ELR (cell line): ENCODE measurements at regions not wholly inside any gene's neighbourhood (a gene's known extent, or its start where the extent isn't known, plus 50 kb on each side); places are given as distances from the start of the nearest gene placed in this dataset.

ENCODE experiments used
- DNase-seq: peaks from one replicate; pipeline ENCODE4 v3.0.0-alpha.2; 2015; ENCODE audit warnings: low read depth

DNA sequence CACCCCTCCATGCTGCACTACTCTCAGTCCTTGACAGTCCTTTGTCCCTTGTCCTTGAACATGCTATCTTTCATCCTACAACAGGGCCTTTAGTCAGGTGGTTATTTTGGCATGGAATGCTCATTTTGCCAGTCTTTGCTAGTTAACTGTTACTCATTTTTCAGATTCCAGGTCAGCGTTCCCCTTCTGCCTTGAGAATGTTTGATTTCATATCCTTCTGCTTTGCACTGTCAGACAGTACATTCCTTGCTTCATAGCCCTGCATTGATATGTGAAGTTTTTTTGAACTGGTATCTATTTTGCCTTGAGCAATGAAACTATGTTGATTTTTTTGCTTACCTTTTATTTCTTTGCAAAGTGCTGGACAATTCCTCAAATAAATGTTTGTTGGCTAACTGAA, 638.2 kb upstream of the SEMA6A start:
- no peak for DNase-seq

DNA sequence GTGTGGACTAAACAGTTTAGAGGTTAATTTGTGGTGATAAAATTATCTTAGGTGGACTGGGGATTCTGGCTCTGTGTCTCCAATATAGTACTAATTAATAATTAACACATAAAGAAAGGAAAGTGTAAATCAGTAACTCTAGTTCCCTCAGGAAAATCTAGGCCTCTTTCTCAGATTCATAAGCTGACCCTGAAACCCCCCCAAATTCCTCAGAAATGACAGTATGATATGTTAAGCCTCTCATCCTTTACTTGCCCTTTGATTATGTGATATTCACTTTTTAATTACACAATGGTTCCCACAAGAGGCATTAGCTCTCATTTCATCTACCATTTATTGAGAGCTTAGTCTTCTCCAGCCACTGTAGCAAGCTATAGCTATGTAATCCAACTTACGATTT, 636.2 kb upstream of the SEMA6A start:
- no peak for DNase-seq

DNA sequence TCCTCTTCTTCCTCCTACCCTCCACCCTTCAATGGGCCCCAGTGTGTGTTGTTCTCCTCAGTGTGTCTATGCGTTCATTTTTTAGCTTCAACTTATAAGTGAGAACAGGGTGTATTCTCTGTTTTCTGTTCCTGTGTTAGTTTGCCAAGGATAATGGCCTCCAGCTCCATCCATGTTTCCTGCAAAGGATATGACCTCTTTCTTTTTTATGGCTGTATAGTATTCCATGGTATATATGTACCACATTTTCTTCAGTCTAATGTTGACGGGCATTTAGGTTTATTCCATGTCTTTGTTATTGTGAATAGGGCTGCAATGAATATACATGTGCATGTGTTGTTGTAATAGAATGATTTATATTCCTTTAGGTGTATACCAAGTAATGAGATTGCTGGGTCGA, 634.9 kb upstream of the SEMA6A start:
- DNase-seq, result no peak

DNA sequence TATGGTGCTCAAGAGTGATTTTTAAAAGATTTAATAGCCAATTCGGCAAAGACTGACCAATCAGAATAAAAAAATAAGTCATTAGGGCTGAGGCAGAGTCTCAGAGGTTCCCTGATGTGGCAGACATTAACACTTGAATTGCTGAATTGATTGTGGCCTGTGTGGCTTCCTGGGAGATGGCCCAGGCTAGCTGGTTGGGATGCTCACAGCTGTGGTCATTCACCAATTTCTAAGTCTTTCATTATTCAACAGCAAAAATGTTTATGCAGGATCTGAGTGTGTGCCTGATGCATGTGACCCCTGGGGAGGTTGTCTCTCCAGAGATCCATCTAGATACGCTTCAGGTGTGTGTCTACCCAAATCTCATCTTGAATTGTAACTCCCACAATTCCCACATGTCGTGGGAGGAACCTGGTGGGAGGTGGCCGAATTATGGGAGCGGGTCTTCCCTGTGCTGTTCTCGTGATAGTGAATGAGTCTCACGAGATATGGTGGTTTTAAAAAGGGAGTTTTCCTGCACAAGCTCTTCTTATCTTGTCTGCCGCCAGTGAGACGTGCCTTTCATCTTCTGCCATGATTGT, 632.6 kb upstream of the SEMA6A start:
- DNase-seq, result no peak

DNA sequence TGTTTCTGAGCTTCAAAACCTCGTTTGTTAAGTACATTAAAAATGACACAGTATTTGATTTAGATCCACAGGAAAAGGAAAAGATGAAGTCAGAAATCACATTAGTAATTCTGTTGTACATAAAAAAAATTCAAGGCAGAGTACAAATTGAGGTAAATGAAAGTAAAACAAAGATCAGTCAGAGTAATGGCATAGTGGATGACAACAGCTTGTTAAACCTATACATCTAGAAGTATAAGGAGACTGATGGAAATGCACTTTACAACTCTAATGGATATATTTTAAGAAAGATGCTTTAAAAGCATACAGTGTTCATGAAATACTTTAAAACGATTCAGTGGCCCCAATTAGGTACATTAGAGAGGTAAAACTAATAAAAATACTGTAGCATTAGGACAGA, 631.3 kb upstream of the SEMA6A start:
- no peak for DNase-seq

DNA sequence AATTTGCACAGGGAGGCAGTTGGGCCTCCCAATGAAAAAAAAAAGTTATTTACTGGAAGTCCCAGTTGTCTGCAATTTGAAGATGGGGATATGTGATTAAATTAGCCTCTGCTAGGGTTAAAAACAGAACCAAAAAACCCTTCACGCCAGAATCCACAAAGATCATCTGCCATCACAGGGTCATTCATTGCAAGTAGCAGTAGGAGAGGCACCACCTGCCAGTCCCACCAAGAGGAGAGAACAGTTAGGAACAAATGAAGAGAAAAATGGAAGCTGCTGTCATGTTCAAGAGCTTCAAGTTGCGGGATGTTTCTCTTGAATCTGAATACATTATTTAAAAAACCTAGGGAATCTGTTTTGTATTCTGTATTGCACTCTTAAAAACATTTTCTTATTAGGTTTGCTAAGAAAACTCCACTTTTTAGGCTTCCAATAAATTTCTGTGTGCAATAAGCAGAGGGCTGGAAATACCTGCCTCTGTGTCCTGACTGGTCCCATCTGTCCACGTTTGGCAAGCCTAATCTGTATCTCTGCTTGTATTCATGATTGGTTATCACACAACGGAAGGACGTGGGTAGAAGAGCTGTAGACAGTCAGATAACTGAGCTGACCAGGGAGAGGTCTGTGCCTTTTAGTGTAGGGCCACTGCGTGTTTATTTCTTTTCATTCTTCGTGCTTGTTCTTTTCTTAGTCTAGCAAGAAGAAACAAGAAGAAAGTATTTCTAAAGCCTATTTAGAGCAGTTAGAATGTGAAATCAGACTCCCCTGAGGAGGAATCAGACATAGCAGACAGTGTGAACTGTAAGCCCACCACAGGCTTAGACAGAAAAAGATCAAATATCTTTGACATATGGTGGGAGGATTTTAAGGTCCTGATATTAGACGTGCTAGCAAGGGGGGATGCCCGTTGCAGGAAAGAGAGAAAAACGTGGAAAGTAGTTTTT, 630.6 kb upstream of the SEMA6A start:
- no peak for DNase-seq

DNA sequence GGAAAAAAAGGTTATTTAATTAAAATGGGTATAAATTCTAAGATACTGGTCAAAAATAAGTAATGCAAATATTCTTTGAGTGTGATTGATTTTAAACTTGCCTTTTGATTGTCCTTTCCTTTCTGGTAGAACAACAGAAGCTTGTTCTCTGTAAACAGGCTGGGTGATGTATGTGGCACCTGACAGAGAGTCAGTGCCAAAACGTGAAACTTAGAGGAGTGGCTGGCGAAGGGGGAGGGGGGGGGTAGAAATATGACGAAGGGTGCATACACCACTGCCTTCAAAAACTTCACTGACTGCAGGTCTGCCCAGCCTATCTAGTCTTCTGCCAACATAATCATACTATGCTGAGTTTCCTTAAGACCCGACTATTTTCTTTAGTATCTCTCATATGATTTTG, 629.8 kb upstream of the SEMA6A start:
- no peak for DNase-seq

DNA sequence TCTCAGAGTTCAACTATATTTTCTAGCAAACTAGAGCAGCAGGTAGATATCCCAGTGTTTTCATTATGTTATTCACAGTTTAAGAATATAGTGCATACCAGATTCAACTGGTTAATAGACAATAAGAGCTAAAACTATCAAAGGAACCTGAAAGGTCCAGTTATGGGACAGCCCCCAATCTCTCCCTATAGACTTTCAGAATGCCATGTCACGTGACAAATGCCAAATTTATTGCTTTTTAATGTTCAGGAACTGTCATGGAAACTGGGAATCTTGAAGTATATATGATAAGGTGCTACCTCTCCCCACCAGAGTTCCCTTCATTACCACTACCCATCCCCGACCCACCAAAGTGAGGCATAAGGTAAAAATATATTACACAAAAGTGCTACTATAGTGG, 629.0 kb upstream of the SEMA6A start:
- no peak for DNase-seq

DNA sequence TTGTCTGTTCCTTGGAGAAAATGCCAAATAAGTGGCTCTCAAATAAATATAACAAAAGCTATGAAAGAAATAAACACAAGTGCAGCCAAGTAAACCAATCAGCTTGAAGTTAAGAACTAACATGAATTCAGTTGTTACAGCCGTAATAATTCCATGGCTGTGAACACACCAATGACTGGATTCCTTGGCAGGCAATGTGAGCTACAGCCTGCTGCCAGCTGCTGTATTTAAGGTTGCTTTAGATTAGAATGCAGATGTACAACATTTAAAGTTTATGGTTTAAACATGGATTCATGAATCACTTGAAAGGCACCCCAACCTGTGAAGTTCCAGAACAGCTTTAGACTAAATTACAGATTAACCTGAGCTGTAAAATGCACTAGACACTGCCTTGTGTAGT, 626.4 kb upstream of the SEMA6A start:
- DNase-seq, result no peak

DNA sequence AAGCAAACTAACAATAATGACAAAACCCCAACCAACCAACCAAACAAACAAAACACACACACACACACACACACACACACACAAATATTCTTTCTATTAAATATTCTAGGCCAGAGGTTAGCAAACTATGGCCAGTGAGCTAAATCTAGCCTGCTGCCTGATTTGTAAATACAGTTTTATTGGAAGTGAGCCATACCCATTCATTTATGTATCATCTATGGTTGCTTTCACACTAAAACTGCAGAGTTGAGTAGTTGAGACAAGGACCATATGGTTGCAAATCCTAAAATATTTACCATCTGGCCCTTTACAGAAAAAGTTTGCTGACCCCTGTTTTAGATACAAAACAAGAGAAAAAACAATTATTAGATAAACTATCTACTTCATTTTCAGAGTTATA, 620.5 kb upstream of the SEMA6A start:
- DNase-seq, result no peak

DNA sequence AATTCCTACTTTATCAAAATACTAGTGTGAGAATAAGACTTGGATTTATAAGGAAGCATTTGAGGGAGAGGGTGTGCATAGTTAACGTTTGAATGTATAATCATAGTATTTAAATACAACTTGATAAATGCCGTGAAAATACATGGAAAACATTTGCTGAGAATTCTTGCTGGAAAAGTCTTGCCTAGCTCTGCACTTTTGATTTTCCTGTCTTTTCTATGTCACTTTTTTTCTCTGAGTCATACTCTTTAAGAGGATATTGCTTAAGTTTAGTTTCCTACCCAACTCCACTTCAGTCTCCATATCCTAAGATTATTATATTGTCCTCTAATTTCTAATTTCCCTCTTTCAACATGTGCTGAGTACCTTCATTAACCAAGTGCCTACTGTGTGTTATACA, 616.6 kb upstream of the SEMA6A start:
- DNase-seq, result no peak

DNA sequence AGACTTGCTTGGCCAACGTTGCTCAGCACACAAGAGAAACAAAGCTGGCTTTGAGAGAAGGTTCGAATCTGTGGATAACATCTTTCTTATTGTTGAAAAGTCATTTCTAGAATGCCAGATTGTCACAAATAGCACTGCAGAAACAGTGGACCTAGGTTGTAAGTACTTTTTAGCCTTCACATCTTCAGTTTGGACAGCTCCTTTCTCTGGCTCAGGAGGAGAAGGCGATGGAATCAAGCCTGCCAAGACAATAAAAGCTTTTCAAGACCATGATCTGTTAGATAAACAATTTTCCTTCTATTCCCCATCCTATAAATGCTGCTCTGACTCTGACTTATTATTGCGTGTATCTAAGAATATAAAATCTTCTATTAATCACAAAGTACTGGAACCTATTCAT, 615.2 kb upstream of the SEMA6A start:
- no peak for DNase-seq

DNA sequence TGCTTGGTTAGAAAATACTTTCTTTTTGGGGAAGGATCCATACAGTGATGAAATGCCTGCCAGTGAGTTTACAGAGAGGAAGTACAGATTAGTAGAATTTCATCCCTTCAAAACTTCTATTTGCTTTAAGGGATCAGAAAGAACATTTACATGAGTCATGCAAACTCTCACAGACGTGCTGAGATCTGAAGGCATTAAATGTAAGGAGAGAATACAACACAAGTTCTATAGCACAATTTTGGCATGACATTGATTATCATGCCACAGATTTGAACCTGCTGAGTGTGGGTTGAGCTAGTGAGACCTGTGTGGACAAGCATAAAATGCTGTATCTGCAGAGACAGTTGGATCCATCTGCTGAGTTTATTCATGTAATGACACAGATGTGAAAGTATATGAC, 613.6 kb upstream of the SEMA6A start:
- no peak for DNase-seq

DNA sequence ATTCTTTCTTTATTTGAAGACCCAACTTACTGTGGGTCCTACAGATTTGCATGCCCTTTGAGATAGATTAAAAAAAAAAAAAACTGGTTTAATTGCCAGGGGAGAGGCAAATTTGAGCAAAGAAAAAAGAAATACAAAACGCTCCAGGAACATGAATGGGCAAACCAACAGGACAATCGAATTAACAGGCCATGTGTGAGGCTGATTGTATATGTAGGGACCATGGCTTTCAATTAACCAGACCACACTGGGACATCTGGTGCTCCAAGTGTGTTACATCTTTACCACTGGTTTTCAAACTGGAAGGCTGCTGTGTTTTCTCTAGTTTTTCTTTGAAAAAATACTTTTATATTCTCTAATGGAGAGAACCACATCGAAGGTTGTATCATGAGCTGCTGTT, 612.1 kb upstream of the SEMA6A start:
- DNase-seq, result no peak

DNA sequence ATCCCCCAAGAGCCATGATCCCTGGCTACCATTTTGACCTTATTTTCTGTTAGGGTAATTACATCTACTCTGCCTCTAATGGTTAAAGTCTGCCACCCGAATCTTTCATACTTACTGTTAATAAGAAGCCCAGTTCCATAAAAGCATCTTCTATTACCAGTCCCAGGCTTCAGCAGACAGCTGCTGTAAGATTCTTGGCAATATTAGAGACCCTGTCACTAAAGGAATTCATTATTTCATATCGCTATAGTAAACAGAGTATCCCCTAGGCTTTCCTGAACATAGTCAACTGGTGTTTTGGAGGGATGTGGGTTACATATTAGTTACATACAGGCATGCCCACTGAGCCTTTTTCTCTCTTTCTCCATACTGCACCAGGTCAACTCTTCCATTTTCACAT, 608.7 kb upstream of the SEMA6A start:
- no peak for DNase-seq

DNA sequence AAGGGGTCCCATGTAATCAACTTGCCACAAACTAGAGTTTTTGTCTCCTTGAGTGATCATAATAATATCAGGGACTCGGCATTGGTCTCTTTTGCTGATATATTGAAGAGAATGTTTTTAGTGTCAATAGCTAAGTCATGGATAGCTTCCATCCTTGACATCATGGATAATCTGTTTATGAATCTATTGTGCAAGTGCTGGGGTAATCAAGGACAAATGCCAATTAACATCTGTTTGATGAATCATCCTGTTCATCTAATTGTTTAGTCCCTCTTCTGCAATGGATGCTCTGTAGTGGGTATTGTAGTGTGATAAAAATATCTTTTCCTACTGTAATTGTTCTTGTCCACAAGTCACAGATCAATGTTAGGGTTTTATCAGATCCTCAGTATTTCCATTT, 607.5 kb upstream of the SEMA6A start:
- DNase-seq, result no peak

DNA sequence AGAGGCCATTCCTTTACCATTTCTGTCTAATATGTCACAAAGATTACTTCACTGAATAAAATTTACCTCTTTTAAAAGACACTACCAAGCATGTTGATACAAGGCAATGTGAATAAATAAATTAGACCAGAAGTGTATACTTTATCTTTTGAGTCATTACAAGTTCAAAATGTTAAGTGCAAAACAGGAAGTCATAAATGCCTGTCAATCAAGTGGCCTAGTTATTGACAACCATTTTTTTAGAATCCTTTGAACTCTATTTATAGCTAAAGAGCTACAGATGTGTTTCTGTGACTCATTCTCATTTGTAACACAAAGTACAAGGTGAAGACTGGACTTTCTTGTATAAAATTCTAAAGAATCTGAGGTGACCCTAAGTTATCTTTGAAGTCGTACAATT, 602.7 kb upstream of the SEMA6A start:
- no peak for DNase-seq

DNA sequence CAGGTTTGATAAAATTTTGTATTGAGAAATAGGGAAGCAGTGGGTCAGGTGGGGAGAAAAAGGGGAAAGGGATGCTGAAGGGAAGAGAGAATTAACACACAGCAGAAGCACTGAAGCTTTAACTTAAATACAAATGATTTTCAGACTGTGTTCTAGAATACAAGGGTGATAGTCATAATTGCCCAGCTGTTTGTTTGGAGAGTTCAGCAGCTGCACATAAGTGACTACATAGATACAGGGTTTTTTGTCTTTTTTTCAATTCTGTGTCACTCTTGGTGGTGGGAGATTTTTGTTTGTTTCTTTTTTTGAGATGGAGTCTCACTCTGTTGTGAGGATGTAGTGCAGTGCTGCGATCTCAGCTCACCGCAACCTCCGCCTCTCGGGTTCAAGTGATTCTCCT, 590.4 kb upstream of the SEMA6A start:
- DNase-seq, result no peak

DNA sequence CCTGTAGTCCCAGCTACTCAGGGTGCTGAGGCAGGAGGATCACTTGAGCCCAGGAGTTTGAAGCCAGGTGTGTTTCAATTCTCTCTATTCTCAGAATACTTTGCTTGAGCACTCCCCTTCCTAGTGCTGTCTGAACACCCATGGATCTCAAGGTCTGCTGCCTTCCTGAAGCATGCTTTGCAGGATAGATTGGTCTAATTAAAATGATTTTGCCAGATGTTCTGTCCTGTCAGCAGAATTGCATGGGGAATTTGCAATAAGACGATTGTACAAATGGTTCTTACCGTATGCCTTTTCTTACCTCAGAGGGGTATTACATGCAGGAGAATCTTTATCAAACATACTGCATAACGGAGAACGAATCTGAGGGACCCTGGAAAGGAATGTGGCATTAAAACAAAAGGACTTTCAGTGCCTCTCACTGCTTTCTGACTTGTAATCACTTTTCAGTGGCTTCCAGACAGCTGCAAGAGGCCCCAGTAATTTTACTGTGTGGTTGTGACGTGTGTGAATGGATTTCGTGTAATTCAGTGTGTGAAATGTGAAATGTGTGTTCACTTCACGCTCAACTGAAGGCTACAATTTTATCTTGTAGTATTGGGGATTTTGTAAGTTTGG, 587.2 kb upstream of the SEMA6A start:
- no peak for DNase-seq

DNA sequence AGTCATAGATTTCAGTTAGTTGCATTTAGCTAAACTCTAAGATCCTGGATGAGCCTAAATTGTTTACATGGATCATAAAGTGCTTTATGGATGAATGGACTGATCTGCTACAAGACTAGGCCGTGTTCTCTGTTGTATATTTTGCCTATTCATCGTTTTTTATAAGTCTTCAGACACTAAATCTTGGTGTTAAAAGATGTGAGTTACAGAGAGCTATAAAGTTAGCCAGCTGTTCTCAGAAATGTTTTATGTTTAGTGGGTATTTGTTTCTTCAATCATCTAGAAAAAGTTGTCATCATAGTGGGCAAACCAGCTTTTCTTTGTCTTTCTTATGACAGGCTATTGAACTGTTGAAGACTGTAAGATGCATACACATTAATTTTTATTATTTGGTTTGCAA, 585.8 kb upstream of the SEMA6A start:
- DNase-seq, result no peak

DNA sequence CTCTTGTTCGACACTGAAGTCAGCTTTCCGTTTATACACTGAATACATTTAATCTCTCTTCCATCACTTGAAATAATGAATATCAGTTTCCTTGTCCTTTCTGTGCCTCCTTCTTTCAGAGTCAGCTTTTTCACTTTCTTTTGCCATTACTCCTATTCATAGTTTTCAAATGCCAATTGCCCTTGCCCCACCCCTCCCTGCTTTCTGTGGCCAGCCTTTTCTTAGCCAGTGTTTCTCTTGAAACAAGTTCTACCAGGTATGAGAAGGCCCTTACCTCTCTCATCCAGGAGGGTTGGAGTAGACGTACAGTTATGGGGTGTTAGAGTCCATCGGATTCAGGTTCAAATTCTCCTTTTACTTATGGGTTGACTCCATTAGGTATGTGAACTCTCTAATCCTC, 574.7 kb upstream of the SEMA6A start:
- no peak for DNase-seq

DNA sequence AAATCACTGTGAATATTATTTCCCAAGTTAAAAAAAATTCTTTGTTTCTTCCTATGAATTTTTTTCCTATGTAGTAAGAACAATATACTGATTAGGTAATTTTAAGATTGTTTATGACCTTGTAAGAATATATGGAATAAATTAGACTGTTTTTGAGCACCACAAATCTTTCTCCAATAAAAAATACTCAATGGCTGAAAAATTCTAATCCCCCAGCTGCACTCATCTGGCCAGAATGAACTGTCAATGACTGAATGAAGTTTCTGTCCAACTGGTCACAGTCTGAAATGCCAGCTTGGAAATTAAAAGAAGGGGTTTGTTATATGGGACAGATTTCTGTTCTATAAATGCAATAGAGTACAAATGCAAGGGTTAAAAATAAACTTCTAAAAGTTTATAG, 569.5 kb upstream of the SEMA6A start:
- DNase-seq, result no peak

DNA sequence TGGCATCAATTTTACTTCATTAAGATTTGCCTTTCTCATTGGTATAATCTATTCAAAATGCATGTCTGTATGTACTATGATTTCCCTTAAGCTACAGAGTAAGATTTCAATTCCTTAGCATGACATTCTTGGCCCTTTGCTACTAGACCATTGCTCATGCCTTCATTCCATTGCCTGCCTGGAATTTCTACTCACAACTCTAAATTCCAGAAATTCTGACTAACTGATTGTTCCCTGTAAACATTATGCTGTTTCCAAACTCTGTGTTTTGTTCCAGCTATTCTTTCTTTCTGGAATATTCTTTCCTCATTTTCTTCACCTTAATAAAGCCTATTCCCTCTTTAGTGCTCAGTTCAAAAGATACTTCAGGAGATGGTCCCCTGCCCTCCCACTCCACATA, 568.8 kb upstream of the SEMA6A start:
- DNase-seq, result no peak

DNA sequence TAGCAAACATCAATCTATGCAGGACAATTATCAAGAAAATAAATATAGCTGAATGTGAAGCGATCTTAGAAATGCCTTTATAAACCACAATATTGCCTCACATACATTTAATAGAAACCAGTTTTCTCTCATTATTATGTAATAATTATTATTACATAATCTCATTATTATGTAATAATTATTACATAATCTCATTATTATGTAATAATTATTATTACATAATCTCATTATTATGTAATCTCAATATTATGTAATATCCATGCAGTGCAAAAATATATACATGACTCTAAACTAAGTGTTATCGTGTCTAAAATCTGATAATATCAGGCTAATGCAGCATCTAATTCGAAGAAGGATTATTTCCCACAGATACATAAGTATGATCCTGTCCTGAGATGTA, 563.9 kb upstream of the SEMA6A start:
- no peak for DNase-seq
